GM21737 (cell line): ENCODE measurements at regions not wholly inside any gene's neighbourhood (a gene's known extent, or its start where the extent isn't known, plus 50 kb on each side); places are given as distances from the start of the nearest gene placed in this dataset.

Source experiments
- ATAC-seq: cut with Tn5 transposase; IDR thresholded peaks from one replicate; pipeline ENCODE4 v1.9.1; 2021; ENCODE audit warnings: mild to moderate bottlenecking, moderate library complexity; ENCODE audit not compliant: unreplicated experiment

DNA sequence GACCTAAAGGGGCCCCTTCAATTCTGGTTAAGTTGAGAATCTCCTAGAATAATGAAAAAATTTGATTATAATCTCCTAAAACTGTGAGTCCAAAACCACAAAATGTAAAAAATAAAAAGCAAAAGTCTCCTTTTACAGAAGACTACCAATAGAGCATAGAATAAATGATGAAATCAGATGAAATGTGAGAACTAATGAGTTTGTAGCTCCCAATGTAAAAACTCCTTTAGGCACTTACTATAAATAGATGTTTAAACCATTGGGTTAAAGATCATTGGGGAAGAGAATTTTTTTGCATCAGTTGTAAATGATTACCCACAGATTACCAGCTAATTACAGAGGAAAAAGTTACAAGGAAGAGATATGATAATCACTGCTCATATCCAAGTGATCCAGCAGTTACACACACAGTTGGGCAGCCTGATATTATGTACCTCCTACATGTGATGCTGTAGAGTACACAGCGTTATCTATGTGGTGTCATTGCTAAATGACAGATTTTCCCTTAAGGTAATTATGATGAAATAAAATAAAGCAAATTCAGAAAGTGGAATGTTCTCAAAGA, 282.7 kb upstream of the SEMA3D start:
- ATAC-seq = no peak

DNA sequence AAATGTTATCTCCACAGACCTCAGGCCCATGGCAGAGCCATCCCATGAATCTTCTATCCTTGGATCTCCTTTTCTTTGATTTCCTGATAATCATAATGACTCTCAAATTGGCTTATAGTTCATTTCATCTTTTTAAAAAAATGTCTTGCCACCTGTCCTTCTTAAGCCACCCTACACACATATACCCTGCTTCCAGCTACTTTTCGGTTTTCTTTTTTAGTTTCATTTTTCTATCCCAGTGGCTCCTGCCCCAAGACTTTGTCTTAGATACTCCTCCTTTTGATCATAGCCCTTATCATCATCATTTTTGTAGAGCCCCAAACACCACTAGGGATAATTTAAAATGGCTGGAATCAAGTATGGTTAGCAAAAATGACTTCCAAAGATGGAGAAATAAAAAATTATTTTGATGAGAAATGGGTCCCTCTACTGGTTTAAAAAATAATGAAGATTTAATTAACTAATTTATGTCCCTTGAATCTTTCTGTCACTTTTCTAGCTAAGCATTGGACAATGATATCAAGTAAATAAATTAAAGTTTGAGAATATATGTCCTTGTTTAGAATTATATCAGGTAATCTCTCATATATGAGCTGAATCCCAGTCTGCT, 277.3 kb upstream of the SEMA3D start:
- ATAC-seq = no peak

DNA sequence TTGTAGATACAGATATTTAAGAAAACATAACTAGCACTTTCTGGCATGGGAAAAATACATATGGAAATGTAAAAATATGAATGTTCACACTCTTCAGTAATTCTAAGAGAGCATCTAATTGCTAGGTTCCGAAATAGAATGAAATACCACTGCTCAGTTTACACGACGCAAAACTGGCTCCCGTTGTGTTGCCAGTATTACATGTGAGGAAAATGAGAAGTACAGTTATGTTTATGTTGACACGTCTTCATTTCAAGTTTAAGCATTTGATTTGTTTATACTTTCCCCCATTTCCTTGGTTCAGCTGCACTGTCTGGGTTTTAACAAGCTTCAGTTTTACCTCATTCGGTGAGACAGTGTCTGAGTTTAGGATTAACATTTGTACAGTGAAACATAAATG, 275.8 kb upstream of the SEMA3D start:
- ATAC-seq = no peak

DNA sequence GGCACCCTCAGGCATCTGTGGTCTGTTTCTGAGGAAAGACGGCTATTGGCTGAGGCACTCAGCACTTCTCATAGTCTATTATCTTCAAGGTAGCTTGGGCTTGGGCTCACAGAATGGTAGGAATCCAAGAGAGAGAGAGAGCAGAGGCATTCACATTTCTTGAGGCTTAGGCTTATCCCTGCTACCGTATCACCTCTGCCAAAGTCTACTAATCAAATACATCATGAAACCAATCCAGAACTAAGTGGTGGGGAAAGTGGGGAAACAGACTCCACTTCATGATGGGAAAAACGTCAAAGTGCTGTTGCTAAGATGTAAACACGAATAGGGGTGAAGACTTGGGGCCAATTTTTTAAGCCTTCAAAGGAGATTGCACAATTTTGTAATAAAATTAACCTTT, 271.1 kb upstream of the SEMA3D start:
- ATAC-seq = no peak

DNA sequence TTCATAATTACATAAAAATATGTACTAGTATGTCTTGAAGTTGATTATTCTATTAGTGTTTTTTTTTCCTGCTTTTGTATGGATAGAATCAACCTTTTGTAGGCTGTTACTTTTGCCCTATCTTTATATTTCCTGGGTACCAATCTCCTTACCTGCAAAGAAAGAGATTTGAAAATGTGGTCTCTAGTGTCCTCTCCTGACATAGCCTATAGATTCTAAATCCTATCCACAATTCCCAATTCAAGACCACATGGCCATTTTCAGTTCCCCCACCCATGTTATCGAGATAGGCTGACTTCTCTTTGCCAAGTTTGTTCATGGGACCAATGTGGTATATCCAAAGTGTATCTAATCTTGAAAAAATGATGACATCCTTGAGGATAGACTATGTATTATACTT, 269.4 kb upstream of the SEMA3D start:
- no peak for ATAC-seq

DNA sequence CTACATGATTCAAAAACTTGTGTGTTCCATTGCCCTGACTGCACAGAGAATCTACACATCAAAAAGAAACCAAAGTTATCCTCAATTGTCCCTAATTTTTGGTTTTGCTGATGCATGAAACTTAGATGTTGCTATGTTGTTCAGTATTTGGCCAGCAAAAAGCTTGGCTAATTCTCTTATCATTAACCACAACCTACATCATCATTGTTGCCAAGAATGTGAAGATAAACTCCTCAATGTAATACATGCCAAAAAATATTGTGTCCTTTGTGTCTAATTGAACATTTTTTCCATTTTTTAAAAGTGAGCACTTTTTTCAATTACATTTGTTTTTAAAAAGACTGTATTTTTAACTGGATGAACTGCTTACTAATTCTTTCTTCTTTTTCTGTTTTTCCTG, 268.0 kb upstream of the SEMA3D start:
- no peak for ATAC-seq

DNA sequence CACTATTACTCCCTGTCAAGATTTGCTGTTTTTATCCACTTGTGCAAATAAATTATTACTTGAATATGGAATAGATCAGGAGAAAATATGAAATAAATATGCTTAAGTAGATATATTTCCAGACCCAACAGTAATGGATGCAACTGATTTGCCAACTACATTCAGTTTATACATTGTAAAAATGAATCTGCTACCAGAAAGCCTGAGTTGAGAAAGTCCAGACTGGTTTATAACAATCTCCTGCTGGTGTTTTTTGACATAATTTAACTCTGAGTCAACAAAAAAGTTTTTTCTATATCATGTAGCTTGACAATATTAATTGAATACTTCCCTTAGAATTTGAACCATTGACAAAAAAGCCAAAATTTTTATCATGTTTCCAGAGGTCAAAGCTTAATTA, 265.8 kb upstream of the SEMA3D start:
- no peak for ATAC-seq

DNA sequence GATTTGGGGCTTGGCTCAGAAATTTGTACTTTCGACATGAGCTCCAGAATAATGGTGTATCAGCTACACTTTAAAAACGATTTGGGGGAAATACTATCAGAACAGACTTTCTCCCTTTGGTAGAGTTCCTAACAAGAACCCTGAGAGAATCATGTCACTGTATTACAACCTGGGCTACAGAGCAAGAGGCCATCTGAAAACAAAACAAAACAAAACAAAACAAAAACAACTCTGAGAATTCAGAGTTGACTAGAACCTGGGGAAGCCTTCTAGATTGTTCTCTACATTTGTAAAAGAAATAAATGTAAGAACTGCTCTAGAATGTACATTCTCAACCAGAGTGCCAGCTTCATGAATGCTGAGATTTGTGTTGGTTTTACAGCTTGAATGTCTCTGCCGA, 262.6 kb upstream of the SEMA3D start:
- no peak for ATAC-seq

DNA sequence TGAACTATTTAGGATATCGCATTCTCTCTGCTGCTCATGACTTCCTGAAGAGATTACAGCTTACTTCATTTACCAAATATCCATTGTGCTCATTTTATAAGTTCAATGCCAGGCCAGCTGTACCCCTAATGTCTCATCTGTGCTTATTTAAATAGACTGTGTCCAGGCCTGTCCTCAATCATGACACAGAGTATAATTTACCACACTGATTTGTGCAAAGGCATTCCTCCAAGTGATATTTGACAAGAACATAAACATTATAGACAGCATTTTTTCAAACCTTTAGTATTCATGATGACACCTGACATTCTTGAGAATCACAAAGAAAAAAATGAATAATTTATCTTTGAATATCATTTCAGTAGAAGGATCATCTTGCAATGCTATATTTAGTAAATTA, 260.1 kb upstream of the SEMA3D start:
- no peak for ATAC-seq

DNA sequence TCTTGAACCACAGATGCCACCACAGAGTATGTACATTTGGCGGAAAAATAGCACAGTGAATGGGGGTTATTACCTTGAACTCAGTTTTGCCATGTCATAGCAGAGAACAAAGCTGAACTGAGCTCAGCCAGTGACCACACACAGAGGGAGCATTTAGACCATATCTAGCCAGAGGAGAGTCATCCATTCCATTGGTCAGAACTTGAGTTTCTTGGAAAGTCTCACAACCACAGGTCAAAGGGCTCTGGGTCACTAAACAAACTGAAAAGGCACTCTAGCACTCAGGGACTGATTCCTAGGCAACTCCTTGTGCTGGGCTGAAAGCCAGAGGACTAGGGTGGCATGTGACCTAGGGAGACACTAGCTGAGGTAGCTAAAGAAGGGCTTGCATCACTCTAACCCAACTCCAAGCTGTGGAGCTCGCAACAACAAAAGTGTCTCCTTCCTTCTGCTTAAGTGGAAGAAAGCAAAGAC, 239.7 kb upstream of the SEMA3D start:
- no peak for ATAC-seq

DNA sequence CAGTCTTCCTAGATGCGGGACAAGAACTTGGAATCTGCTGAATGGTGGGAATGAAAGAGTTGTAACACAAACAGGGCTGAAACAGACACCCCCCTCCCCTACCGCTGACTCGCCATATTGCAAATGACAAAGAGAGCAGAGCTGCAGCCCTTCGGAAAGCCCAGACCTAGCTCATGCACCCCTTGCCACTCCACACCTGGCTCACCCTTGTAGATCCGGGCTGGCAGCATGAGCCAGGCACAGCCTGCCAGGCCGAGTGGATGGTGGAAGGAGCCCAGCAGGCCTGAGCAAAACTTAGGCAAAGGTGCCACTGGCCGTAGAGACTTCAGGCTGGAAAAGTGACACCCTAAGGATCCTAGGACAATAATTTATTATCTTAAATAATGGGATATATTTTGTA, 237.4 kb upstream of the SEMA3D start:
- ATAC-seq = no peak

DNA sequence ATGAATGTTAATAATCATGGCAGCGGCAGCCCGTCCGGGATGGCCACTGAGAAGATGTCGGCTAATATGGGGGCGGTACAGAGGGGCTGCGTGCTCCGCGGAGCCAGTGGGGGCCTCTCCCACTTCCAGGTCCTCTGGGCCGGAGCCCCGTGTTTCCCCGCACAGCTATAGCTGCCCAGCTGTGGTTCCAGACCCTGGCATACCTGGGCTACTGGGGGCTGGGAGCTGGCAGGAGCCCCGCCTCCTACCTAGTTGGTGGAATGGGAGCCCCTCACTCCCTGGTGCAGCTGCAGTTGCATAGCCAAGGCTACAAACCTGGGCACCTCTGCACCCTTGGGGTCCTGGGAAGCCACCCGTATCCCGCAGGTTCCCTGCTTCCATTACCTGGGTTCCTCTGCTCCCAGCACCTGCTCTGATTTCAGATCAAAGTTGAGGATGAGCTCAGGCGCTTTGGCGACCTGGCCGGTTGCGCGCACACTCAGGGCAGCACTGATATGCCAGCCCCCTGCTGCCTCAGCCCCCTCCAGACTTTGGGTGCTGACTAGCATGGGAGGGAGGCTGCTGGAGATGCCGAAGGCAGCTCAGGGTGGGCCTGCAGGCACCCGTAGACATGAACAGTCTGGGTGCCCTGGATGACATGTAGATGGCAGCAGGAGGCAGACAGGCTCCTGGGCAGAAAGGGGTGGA, 236.5 kb upstream of the SEMA3D start:
- ATAC-seq = no peak

DNA sequence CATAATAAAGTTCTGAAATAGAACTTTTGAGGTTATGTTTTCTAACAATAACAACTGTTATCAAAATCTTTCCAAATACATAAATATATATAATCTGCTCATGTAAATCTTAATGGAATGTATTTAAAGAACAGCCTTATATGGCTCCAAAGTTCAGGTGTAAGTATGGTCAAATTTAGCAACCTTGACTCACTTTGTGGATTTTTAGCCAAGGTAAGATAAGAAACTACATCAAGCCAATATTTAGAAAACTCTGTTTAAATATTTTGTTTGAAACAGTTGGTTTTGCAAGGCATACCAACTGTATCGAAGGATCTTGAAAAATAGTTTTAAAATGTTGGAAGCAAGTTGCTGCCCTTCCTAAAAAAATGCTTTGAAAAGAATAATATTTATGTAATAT, 228.9 kb upstream of the SEMA3D start:
- ATAC-seq = no peak

DNA sequence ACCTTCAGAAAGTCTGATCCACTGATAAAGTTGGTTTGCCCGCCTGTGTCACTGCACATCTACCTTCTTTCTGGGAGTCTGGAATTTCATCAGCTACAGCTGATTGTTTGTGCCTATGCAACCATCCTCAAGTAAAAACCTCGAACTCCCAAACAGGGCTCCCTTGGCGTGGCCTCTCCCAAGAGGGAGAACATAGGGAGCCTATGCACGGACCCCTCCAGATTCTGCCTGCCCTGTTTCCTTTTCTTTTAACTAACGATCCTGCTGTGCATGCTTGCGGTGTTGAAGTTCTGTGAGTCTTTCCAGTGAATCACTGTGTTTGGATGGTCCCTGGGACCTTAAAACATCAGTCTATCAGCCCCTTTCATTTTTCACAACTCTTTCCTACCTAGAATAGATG, 226.9 kb upstream of the SEMA3D start:
- no peak for ATAC-seq

DNA sequence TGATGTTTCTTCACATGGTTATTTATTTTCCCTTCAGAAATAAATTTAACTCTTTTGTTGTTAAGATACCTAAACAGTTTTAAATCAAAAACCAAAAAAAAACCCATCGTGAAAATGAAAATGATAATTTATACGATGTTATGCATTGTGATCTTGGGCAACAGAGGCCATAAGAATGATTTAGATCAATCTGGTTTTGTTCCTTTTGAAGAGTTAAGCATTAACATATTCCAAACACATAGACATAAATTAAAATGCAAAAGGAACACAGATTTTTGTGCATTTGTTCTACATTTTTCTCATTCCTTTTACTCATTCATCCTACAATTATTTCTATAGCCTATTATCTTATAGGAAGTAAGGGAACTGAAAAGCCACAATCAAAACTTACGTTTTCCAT, 226.1 kb upstream of the SEMA3D start:
- ATAC-seq = no peak

DNA sequence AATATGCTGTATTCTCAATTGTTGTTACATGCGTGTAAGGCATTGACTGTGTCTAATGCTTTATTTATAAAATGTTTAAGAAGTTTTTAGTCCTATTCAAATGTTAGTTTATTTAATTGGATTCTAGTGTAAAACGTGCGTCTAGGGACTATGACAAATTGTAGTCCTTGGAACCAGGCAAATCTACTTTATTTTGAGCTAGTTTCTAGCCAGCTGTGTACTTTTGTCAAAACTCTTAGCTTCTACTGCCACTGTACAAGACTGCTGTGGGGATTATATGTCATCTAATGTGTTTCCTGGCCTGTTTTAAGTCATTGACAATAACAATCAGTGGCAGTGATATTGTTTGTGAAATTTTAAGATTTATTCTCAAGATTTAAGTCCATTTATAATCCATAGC, 220.5 kb upstream of the SEMA3D start:
- ATAC-seq = no peak

DNA sequence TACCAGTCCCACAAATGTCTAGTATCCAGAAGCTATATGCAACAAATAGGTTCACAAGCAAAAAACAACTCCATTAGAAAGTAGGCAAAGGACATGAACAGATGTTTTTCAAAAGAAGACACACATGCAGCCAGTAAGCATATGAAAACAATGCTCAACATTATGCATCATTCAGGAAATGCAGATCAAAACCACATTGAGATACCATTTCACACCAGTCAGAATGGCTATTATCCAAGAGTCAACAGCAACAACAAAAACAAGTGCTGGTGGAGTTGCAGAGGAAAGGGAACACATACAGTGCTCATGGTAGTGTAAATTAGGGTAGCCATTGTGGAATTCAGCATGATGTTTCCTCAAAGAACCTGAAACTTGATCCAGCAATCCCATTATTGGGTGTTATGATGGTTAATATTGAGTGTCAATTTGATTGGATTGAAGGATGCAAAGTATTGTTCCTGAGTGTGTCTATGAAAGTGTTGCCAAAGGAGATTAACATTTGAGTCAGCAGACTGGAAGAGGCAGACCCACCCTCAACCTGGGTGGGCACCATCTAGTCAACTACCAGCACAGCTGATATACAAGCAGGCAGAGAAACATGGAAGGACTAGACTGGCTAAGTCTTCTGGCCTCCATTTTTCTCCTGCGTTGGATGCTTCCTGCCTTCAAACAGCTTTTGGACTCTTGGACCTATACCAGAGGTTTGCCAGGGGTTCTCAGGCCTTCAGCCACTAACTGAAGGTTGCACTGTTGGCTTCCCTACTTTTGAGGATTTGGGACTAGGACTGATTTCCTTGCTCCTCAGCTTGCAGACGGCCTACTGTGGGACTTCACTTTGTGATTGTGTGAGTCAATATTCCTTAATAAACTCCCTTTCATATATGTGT, 218.4 kb upstream of the SEMA3D start:
- ATAC-seq = no peak

DNA sequence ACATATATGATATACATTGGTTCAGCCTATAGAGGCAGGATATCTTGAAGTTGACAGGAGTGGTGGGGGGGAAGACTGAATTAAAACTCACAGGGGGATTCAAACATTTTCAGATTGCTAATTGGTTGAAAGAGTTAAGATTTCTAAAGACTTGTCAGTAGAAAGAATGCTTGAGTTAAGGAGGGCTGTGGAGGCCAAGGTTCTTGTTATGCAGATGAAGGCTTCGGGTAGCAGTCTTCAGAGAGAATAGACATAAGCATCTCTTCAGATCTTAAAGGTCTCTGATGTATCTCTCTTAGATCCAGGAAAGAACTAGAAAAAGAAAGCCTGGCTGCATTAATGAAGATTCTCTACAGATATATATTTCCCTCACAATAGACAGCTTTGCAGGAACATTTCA, 209.8 kb upstream of the SEMA3D start:
- no peak for ATAC-seq

DNA sequence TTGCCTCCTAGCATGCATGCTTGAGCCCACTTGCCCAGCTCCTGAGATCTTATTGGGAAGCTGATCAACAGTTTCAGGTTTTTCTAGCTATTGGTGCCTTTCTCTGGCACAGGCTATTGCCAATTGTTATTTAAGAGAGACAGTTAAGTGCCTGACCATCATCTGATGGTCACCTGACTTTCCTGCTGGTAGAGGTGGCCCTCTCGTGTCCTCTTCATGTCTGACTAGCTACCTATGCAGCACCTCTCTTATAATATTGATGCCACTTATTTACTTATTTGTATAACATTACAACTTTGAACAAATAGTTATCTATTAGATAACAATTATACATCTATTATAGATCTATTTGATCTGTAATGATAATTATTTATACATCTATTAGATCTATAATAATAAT, 205.9 kb upstream of the SEMA3D start:
- ATAC-seq = no peak

DNA sequence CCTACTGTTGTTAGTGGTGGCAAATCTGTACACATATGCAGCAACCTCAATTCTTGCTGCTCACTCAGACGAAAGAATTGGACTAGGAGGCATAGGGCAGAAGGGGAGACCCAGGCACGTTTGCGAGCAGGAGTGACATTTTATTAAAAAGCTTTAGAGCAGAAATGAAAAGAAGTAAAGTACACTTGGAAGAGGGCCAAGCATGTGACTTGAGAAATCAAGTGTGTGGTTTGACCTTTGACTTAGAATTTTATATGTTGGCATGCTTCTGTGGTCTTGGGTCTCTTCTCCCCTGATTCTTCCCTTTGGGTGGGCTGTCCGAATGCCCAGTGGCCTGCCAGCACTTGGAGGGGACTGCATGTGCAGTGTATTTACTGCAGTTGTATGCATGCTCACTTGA, 205.5 kb upstream of the SEMA3D start:
- ATAC-seq = no peak

DNA sequence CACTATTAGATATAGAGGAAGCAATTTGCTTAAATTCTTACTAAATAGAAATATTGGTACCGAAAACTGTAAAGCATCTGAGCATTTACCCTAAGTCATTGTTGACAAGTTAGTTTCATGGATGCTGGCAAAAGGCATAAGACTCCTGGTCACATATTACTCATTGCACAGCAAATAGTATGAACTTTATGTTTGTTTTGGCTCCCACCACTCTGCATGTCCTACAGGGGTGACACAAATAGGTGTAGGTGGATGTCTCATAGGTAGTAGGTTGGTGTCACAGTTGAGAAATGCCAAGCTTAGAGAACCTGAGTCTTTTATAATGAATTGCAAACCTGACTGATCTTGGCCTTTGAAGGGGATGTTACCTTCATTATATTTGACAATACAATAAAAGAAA, 199.6 kb upstream of the SEMA3D start:
- no peak for ATAC-seq

DNA sequence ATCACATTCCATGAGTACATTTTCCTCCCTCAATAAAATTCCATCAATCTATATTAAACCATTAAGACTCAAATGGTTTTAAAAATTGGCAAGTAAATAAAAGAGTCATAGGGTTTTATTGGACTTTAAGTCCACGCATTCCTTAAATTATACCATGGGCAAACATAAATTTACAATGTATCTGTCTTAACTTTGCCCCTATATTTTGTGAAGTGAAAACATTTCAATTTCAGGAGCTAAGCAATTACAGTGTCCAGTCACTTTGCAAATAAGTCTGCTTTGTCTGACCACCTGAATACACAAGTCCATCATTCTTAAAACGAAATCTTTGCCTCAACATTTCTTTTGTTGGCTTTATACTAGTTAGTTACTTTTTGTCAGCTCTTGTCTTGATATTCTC, 197.5 kb upstream of the SEMA3D start:
- no peak for ATAC-seq
